ENCODE measurements at regions not wholly inside any gene's neighbourhood (a gene's known extent, or its start where the extent isn't known, plus 50 kb on each side); places are given as distances from the start of the nearest gene placed in this dataset.

DNA sequence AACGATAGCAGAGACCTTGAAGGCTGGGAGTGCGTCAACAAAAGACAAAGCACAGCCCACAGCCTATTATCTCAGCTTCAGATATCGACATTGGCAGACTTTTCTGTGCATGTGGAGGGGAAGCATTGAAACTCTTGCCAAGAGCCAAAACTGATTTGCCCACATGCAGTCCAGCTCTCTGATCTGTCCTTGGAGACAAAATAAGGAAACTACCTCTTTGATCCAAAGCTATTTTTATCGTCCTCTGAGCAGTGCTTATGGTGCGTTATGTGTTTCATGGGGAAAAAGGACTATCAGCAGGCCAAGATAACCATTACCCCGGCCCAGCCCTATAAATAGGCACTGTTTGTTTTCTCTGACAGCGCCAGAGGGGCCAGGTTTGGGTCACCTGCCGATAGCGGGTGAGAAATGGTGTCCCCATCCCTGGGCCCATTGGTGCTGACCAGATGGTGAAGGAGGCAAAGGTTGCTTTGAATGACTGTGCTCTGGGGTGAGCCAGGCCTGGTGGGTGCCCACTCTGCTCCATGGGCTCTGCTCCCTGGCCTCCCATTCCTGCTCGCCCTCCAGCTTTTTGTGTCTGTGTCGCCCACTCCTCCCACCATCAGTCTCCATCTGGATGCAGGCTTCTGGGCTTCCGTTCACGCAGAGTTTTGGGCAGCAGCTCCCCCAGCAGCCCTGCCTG, 176.1 kb upstream of the HS6ST1 start:
- no peak for DNase-seq
- Histone ChIP-seq H3K27ac (ENCODE audit: low read length) (no peak overlapping the region), H3K36me3 (ENCODE audit: insufficient read depth, low read length) (no peaks in the 10 kb centered on the region), H4K20me1 (ENCODE audit: insufficient read depth, low read depth, low read length) (no peaks in the 10 kb centered on the region), H3K79me2 (ENCODE audit: low read length) (no peaks in the 10 kb centered on the region), H3K4me2 (ENCODE audit: low read depth, low read length, poor library complexity, severe bottlenecking) (no peak overlapping the region), H3K9me2 (replicated peaks; ENCODE audit: insufficient read depth, low read length) (no peaks in the 10 kb centered on the region), H3K9me3 (ENCODE audit: low read length) (no peaks in the 10 kb centered on the region), H3K27me3 (ENCODE audit: low read length) (no peaks in the 10 kb centered on the region), H3K9ac (ENCODE audit: low read length) (no peak overlapping the region), H2AFZ (ENCODE audit: low read length) (no peak overlapping the region), H3K4me3 (ENCODE audit: low read length) (no peak overlapping the region), H3K4me1 (ENCODE audit: low read length) (no peaks in the 10 kb centered on the region)

DNA sequence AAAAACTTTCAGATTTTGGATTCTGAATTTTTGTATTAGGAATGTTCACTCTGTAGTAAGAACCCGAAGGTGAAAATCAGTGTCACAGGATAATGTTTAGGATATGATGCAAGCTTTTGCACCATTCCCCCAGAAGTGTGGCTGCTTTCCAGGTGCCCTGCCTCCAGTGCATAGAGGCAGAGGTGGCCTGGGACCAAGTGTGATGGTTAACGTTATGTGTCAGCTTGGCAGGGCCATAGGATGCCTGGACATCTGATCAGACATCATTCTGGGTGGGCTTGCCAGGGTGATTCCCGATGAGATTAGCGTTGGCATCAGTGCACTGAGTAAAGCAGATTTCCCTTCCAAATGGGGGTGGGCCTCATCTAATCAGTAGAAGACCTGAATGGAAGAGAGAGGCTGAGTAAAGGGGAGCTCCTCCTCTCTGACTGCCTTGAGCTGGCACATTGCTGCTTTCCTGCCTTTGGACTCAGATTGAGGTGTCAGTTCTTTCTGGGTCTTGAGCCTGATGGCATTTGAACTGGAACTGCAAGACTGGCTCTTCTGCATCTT, 177.4 kb upstream of the HS6ST1 start:
- H3K9me3 ChIP-seq (ENCODE audit: low read length): no peaks in the 10 kb centered on the region
- H3K9ac ChIP-seq (ENCODE audit: low read length): no peak overlapping the region
- no peaks in the 10 kb centered on the region for H3K79me2 ChIP-seq (ENCODE audit: low read length)
- no peaks in the 10 kb centered on the region for H4K20me1 ChIP-seq (ENCODE audit: insufficient read depth, low read depth, low read length)
- H3K27me3 ChIP-seq (ENCODE audit: low read length): no peaks in the 10 kb centered on the region
- no peak for DNase-seq
- H3K9me2 ChIP-seq (replicated peaks; ENCODE audit: insufficient read depth, low read length): no peaks in the 10 kb centered on the region
- H2AFZ ChIP-seq (ENCODE audit: low read length): no peak overlapping the region
- no peak overlapping the region for H3K27ac ChIP-seq (ENCODE audit: low read length)
- H3K4me2 ChIP-seq (ENCODE audit: low read depth, low read length, poor library complexity, severe bottlenecking): no peak overlapping the region
- no peak overlapping the region for H3K4me3 ChIP-seq (ENCODE audit: low read length)
- H3K4me1 ChIP-seq (ENCODE audit: low read length): peaks cover 2% of the 10 kb centered on the region
- no peaks in the 10 kb centered on the region for H3K36me3 ChIP-seq (ENCODE audit: insufficient read depth, low read length)

DNA sequence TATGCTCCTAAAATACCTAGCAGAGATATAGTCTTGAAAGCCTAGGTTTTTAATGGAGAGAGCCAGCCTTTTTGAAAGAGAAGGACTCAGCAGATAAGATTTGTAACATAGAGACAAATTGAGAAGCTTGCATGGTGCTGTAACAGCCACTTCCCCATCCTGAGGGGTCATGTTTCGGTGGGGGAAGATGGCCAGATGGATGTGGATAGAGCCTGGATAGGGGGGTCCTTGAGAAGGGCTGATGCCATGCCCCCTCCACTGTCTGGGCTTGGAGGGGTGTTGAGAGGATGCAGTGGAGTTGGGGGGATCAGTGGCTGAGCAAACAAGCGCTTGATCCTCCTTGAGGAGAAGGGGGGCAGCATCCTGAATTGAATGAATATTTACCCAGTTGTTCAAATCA, 178.0 kb upstream of the HS6ST1 start:
- Histone ChIP-seq H2AFZ (ENCODE audit: low read length) (no peak overlapping the region), H4K20me1 (ENCODE audit: insufficient read depth, low read depth, low read length) (no peaks in the 10 kb centered on the region), H3K27ac (ENCODE audit: low read length) (no peak overlapping the region), H3K4me3 (ENCODE audit: low read length) (no peak overlapping the region), H3K79me2 (ENCODE audit: low read length) (no peaks in the 10 kb centered on the region), H3K9ac (ENCODE audit: low read length) (no peak overlapping the region), H3K9me3 (ENCODE audit: low read length) (no peaks in the 10 kb centered on the region), H3K27me3 (ENCODE audit: low read length) (no peaks in the 10 kb centered on the region), H3K4me1 (ENCODE audit: low read length) (peaks cover 8% of the 10 kb centered on the region), H3K4me2 (ENCODE audit: low read depth, low read length, poor library complexity, severe bottlenecking) (no peak overlapping the region), H3K36me3 (ENCODE audit: insufficient read depth, low read length) (no peaks in the 10 kb centered on the region), H3K9me2 (replicated peaks; ENCODE audit: insufficient read depth, low read length) (no peaks in the 10 kb centered on the region)
- no peak for DNase-seq

DNA sequence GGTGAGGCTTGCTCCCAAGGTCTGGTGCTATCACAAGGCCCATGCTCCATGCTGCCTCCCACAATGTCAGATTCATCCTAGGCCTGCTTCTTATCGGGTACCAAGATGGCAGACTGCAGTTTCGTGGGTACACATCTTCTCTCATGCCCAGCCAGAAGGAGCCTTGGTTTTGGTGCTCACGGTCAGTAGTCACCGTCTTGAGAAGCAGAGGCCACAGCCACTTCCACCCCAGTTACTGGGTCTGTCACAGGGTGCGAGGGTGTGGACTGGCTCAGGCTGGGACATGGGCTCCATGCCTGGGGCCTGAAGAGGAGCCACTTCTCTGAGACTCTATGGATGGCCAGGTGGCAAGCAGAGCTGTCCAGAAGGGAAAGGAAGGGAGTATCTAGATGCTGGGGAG, 178.8 kb upstream of the HS6ST1 start:
- Histone ChIP-seq H3K4me3 (ENCODE audit: low read length) (no peak overlapping the region), H3K4me2 (ENCODE audit: low read depth, low read length, poor library complexity, severe bottlenecking) (no peak overlapping the region), H3K4me1 (ENCODE audit: low read length) (peaks cover 10% of the 10 kb centered on the region), H3K79me2 (ENCODE audit: low read length) (no peaks in the 10 kb centered on the region), H3K9me2 (replicated peaks; ENCODE audit: insufficient read depth, low read length) (no peaks in the 10 kb centered on the region), H4K20me1 (ENCODE audit: insufficient read depth, low read depth, low read length) (no peaks in the 10 kb centered on the region), H3K27me3 (ENCODE audit: low read length) (no peaks in the 10 kb centered on the region), H3K9me3 (ENCODE audit: low read length) (no peaks in the 10 kb centered on the region), H3K36me3 (ENCODE audit: insufficient read depth, low read length) (no peaks in the 10 kb centered on the region), H3K27ac (ENCODE audit: low read length) (no peak overlapping the region), H2AFZ (ENCODE audit: low read length) (no peak overlapping the region), H3K9ac (ENCODE audit: low read length) (no peak overlapping the region)
- DNase-seq: no peak

DNA sequence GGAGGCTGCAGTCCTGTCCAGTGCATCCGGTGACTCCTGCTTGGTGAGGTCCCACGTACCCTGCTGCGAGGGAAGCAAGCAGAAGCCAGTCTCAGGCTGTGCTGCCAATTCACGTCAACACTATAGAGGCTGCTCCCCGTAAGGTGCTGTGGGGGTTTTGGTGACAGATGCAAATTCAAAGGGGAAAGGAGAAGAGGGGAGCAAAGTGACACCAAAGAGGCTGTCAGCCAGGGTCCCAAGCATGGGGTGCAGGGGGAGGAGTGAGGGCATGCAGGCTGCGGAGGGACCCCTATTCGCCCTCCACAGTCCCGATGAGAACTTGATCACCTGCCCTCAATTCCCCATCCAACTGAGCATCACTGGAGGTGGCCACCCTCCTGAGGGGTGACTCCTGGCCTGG, 179.4 kb upstream of the HS6ST1 start:
- Histone ChIP-seq H3K9me2 (replicated peaks; ENCODE audit: insufficient read depth, low read length) (no peaks in the 10 kb centered on the region), H3K79me2 (ENCODE audit: low read length) (no peaks in the 10 kb centered on the region), H4K20me1 (ENCODE audit: insufficient read depth, low read depth, low read length) (no peaks in the 10 kb centered on the region), H3K27me3 (ENCODE audit: low read length) (no peaks in the 10 kb centered on the region), H3K4me3 (ENCODE audit: low read length) (no peak overlapping the region), H3K4me2 (ENCODE audit: low read depth, low read length, poor library complexity, severe bottlenecking) (no peak overlapping the region), H3K9me3 (ENCODE audit: low read length) (no peaks in the 10 kb centered on the region), H2AFZ (ENCODE audit: low read length) (no peak overlapping the region), H3K27ac (ENCODE audit: low read length) (no peak overlapping the region), H3K9ac (ENCODE audit: low read length) (no peak overlapping the region), H3K4me1 (ENCODE audit: low read length) (peaks cover 13% of the 10 kb centered on the region), H3K36me3 (ENCODE audit: insufficient read depth, low read length) (no peaks in the 10 kb centered on the region)
- no peak for DNase-seq

DNA sequence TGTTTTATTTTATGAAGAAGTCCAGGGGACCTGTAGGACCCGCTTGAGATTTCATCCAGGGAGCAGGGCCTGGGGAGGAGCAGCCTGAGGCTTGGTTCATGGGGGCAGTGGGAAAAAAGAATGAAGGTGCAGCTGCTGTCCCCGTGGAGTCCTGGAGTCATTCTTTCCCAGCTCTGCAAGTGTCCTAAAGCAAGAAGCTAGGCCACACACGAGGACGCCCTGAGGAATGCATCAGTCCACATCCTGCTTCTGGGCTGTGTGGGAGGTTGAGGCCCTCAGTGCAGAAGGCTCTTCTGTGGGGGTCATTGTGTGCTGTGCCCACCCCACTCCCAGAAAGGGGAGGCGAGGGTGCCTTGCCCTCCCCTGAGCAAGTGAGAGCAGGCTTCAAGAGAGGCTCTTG, 179.9 kb upstream of the HS6ST1 start:
- H3K79me2 ChIP-seq (ENCODE audit: low read length): no peaks in the 10 kb centered on the region
- H4K20me1 ChIP-seq (ENCODE audit: insufficient read depth, low read depth, low read length): no peaks in the 10 kb centered on the region
- no peaks in the 10 kb centered on the region for H3K9me3 ChIP-seq (ENCODE audit: low read length)
- no peaks in the 10 kb centered on the region for H3K27me3 ChIP-seq (ENCODE audit: low read length)
- no peaks in the 10 kb centered on the region for H3K36me3 ChIP-seq (ENCODE audit: insufficient read depth, low read length)
- no peak overlapping the region for H3K9ac ChIP-seq (ENCODE audit: low read length)
- DNase-seq: no peak
- H3K27ac ChIP-seq (ENCODE audit: low read length): no peak overlapping the region
- no peaks in the 10 kb centered on the region for H3K9me2 ChIP-seq (replicated peaks; ENCODE audit: insufficient read depth, low read length)
- no peak overlapping the region for H3K4me3 ChIP-seq (ENCODE audit: low read length)
- H2AFZ ChIP-seq (ENCODE audit: low read length): no peak overlapping the region
- H3K4me2 ChIP-seq (ENCODE audit: low read depth, low read length, poor library complexity, severe bottlenecking): no peak overlapping the region
- peaks cover 13% of the 10 kb centered on the region for H3K4me1 ChIP-seq (ENCODE audit: low read length)

DNA sequence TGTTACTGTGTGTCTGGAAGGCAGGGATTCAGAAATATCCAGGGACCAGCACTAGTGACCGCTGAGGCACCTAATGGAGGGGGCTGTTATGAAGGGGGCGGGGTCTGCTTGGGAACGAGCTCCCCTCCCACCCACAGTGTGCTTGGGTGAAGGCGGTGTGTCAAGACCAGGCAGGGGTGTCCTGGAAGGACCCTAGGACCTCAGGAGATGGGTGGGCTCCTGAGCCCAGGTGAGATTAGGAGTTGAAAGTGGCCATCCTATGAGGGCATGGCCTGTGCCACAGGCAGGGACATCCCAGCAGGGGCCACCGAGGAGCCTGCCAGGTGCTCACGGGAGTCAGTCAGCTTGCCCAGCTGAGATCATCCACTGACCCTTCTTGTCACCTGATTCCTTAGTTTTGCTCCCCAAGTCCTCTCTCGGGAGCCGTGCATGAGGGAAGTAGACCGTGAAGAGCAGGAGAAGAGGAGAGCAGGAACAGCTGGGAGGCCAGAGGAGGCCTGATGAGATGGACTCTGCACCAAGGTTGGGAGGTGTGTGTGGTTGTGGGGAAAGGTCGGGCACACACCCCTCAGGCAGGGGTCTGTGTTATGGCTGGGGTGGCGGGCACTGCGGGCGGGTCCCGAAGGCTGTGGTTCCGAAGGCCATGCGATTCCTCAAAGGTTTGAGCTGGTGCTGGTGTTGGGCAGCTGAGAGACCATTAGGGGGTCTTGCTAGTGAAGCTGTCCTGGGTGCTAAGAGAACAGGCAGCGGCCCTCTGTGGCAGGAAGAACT, 180.9 kb upstream of the HS6ST1 start:
- Histone ChIP-seq H3K4me3 (ENCODE audit: low read length) (no peak overlapping the region), H3K9me2 (replicated peaks; ENCODE audit: insufficient read depth, low read length) (no peaks in the 10 kb centered on the region), H4K20me1 (ENCODE audit: insufficient read depth, low read depth, low read length) (no peaks in the 10 kb centered on the region), H3K9ac (ENCODE audit: low read length) (no peak overlapping the region), H3K27me3 (ENCODE audit: low read length) (no peaks in the 10 kb centered on the region), H3K36me3 (ENCODE audit: insufficient read depth, low read length) (no peaks in the 10 kb centered on the region), H2AFZ (ENCODE audit: low read length) (no peak overlapping the region), H3K27ac (ENCODE audit: low read length) (no peak overlapping the region), H3K4me2 (ENCODE audit: low read depth, low read length, poor library complexity, severe bottlenecking) (no peak overlapping the region), H3K79me2 (ENCODE audit: low read length) (no peaks in the 10 kb centered on the region), H3K4me1 (ENCODE audit: low read length) (peaks cover 23% of the 10 kb centered on the region), H3K9me3 (ENCODE audit: low read length) (no peaks in the 10 kb centered on the region)
- DNase-seq: no peak

DNA sequence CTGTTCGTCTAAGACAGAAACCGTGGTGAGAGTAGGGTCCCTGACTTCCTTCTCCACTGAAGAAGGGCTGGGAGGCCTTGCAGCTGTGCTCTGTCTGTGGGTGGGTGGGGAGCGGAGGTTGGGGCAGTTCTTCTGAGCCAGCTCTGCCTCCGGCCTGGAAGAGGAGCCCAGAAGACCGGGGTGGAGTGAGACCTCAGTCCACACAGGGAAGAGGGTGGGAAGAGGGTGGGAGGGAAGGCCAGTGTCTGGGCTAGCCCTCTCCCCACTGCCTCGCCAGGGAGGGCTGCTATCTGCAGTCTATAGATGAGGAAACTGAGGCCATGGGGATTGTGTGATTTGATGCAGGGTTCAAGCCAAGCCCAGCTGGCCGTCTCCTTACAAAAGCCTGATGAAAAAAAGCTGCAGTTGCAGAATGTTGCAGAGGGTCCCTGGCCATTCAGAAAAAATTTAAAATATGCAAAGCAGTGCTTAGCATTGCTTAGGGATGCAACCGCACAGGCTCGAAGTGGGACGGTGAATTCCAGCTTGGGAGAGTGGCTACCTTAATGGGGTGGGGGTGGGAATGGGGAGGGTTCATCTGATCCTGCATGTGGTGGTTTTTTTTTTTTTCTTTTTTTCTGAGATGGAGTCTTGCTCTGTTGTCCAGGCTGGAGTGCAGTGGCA, 181.6 kb upstream of the HS6ST1 start:
- Histone ChIP-seq H4K20me1 (ENCODE audit: insufficient read depth, low read depth, low read length) (no peaks in the 10 kb centered on the region), H2AFZ (ENCODE audit: low read length) (no peak overlapping the region), H3K27ac (ENCODE audit: low read length) (no peak overlapping the region), H3K9me2 (replicated peaks; ENCODE audit: insufficient read depth, low read length) (no peaks in the 10 kb centered on the region), H3K4me3 (ENCODE audit: low read length) (no peak overlapping the region), H3K27me3 (ENCODE audit: low read length) (no peaks in the 10 kb centered on the region), H3K9ac (ENCODE audit: low read length) (no peak overlapping the region), H3K4me1 (ENCODE audit: low read length) (peaks cover 30% of the 10 kb centered on the region), H3K4me2 (ENCODE audit: low read depth, low read length, poor library complexity, severe bottlenecking) (no peak overlapping the region), H3K79me2 (ENCODE audit: low read length) (no peaks in the 10 kb centered on the region), H3K9me3 (ENCODE audit: low read length) (no peaks in the 10 kb centered on the region), H3K36me3 (ENCODE audit: insufficient read depth, low read length) (no peaks in the 10 kb centered on the region)
- DNase-seq: no peak
